Peyer's patch (tissue), 4 donors: ENCODE measurements at regions not wholly inside any gene's neighbourhood (a gene's known extent, or its start where the extent isn't known, plus 50 kb on each side); places are given as distances from the start of the nearest gene placed in this dataset.
"Not testable (repeated sequence)": the region's sequence is repeated elsewhere in the genome, so short reads cannot be mapped to it uniquely, and the experiment has no call there.

Source experiments
- CTCF ChIP-seq, 6 experiments: fragments of 450-650 bp in 4 of 6; fragments of 200-600 bp in 2 of 6; sonication (generic) in 1 of 6; IDR thresholded peaks; one replicate each; pipeline ENCODE4 v1.5.1; 2017 to 2019; ENCODE audit warnings: antibody characterized with exemption in 6 of 6, mild to moderate bottlenecking in 3 of 6, moderate library complexity in 1 of 6
- POLR2A ChIP-seq, 2 donors: fragments of 450-650 bp; IDR thresholded peaks; one replicate each; pipeline ENCODE4 v1.5.1; 2017; ENCODE audit warnings: antibody characterized with exemption in 2 of 2, mild to moderate bottlenecking in 2 of 2, moderate library complexity in 2 of 2

- not testable (repeated sequence) for TF ChIP-seq CTCF, POLR2A (IDR thresholded peaks at IDR 0.05)
Measured at GRCh38 chr2:2773080-2773479, 442.0 kb upstream of the MYT1L start.
